ENCODE measurements at regions not wholly inside any gene's neighbourhood (a gene's known extent, or its start where the extent isn't known, plus 50 kb on each side); places are given as distances from the start of the nearest gene placed in this dataset.

DNA sequence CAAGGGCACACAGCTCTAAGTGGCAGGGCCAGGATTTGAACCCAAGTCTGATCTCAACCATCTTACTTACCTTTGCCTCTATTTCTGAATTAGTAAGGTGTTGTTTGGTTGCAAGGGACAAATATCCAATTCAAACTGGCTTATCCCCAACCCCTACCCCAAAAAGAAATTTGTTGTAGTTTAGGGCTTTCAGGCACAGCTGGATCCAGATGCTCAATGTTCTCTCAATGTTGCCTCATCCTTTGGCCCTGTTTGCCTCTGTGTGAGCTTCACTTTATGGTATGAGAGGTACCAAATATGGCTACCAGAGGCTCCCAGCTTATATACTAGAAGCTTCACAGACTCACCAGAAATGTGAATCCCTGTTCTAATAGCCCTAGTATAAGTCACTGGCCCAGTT is 499.9 kb downstream of the SHQ1 start:
- Histone ChIP-seq H3K4me1 (ENCODE audit: insufficient read depth, low read length) (no peaks in the 10 kb centered on the region), H2AK5ac (ENCODE audit: insufficient read length, low read length) (no peak overlapping the region), H3K18ac (ENCODE audit: insufficient read length, low read depth, low read length) (no peak overlapping the region), H2BK120ac (ENCODE audit: low read depth, low read length, poor library complexity, severe bottlenecking) (no peak overlapping the region), H3K56ac (ENCODE audit: insufficient read length, low read depth, low read length) (no peak overlapping the region), H4K8ac (replicated peaks; ENCODE audit: insufficient read length, low read depth, low read length) (no peak overlapping the region), H3K9ac (ENCODE audit: extremely low read depth, insufficient read length, low read length) (no peak overlapping the region), H3K23ac (ENCODE audit: insufficient read length, low read depth, low read length) (no peak overlapping the region), H3K4ac (ENCODE audit: low read depth, low read length) (no peak overlapping the region), H2BK15ac (ENCODE audit: low read depth, low read length) (no peak overlapping the region), H3K27ac (ENCODE audit: insufficient read length, low read depth, low read length) (no peak overlapping the region), H3K23me2 (ENCODE audit: insufficient read length, low read depth, low read length, poor library complexity, severe bottlenecking) (no peaks in the 10 kb centered on the region), H3K27me3 (ENCODE audit: insufficient read depth, low read length) (no peaks in the 10 kb centered on the region), H2AFZ (ENCODE audit: low read length) (no peak overlapping the region), H3K9me3 (ENCODE audit: control insufficient read depth, low read depth, low read length) (no peaks in the 10 kb centered on the region), H4K91ac (ENCODE audit: insufficient read length, low read depth, low read length) (no peak overlapping the region), H3K79me2 (ENCODE audit: insufficient read depth, low read length) (no peaks in the 10 kb centered on the region), H2BK12ac (ENCODE audit: insufficient read length, low read depth, low read length) (no peak overlapping the region), H3K4me2 (ENCODE audit: insufficient read depth, insufficient read length, low read length) (no peak overlapping the region), H4K5ac (ENCODE audit: insufficient read length, low read depth, low read length) (no peak overlapping the region), H2BK5ac (ENCODE audit: insufficient read length, low read length) (no peak overlapping the region), H4K20me1 (ENCODE audit: control insufficient read depth, insufficient read depth, insufficient read length) (no peaks in the 10 kb centered on the region), H2BK20ac (ENCODE audit: low read depth, low read length, poor library complexity, severe bottlenecking) (no peak overlapping the region), H3T11ph (ENCODE audit: low read length) (no peak overlapping the region), H3K79me1 (ENCODE audit: insufficient read depth, low read depth, low read length, poor library complexity, severe bottlenecking) (no peaks in the 10 kb centered on the region), H3K14ac (ENCODE audit: insufficient read depth, low read length) (no peak overlapping the region)
- H3K4me3 Mint-ChIP-seq, result no peak overlapping the region
- DNase-seq, result no peak
- H3K27me3 Mint-ChIP-seq (ENCODE audit: low read depth), result peaks cover 3% of the 10 kb centered on the region
- H3K9me3 Mint-ChIP-seq, result no peaks in the 10 kb centered on the region; a peak in 1 of 5 replicates
- H3K4me1 Mint-ChIP-seq, result peaks cover 13 to 16% of the 10 kb centered on the region in 2 experiments
- H3K27ac Mint-ChIP-seq, result no peak overlapping the region
- TF ChIP-seq, protein P1, sequence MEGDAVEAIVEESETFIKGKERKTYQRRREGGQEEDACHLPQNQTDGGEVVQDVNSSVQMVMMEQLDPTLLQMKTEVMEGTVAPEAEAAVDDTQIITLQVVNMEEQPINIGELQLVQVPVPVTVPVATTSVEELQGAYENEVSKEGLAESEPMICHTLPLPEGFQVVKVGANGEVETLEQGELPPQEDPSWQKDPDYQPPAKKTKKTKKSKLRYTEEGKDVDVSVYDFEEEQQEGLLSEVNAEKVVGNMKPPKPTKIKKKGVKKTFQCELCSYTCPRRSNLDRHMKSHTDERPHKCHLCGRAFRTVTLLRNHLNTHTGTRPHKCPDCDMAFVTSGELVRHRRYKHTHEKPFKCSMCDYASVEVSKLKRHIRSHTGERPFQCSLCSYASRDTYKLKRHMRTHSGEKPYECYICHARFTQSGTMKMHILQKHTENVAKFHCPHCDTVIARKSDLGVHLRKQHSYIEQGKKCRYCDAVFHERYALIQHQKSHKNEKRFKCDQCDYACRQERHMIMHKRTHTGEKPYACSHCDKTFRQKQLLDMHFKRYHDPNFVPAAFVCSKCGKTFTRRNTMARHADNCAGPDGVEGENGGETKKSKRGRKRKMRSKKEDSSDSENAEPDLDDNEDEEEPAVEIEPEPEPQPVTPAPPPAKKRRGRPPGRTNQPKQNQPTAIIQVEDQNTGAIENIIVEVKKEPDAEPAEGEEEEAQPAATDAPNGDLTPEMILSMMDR (conservative IDR thresholded peaks at IDR 0.05), result no peak
- no peaks in the 10 kb centered on the region for H3K36me3 Mint-ChIP-seq (ENCODE audit: insufficient read depth in 1 of 3, low read depth in 3 of 3)

All from H9 (cell line).